ENCODE measurements at regions not wholly inside any gene's neighbourhood (a gene's known extent, or its start where the extent isn't known, plus 50 kb on each side); places are given as distances from the start of the nearest gene placed in this dataset.
"Not testable (repeated sequence)": the region's sequence is repeated elsewhere in the genome, so short reads cannot be mapped to it uniquely, and the experiment has no call there.

DNA sequence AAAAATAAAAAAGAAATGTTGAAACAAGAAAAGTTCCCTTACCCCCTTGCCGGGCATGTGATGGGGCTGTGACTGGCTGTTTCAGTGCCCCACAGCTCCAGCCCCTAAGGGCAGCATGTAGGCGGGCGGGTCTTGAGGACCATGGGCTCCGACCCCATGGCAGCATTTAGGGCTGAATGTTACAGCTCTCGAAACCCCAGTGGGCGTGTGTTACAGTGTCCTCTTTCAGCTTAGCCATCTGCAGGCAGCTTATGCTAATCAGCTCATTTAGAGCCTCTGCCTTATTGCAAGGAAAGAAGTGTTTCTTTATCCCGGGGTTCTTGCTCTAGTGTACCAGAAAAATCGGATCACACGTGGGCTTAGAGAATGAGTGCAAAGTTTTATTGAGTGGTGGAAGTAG is 497.4 kb upstream of the CYLC2 start:
- DNase-seq, result no peak

- DNase-seq, result not testable (repeated sequence)
Measured at GRCh38 chr9:102486976-102487375, 508.2 kb upstream of the CYLC2 start.

DNA sequence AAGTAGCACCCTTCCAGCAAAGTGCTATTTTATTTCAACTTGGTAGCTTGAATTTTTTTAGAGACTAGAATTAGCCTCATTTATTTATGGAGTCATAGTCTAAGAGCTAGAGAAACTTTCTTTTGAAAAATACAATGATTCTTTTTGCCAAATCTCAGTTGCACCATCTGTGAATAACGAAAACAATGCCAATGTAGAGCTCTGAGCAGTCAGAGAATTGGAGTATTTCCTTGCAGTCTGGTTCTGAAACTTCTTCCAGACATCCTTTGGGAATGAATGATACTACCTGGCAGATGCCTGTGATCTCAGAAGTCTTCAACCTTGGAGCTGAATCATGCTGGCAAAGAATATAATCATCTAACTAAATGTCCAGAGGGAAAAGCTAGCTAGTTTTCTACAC is 511.5 kb upstream of the CYLC2 start:
- DNase-seq, result no peak

- DNase-seq, result no peak
Measured at GRCh38 chr9:102482776-102483175, 512.4 kb upstream of the CYLC2 start.

DNA sequence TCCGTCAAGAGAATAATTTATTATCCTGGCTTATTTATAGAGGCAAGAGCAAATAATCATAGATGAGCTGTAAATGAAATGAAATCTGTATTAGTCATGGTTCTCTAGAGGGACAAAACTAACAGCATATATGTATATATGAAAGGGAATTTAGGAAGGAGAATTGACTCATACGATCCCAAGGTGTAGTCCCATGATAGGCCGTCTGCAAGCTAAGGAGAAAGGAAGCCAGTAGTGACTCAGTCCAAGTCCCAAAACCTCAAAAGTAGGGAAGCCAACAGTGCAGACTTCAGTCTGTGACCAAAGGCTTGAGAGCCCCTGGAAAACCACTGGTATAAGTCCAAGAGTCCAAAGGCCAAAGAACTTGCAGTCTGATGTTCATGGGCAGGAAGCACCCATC is 515.9 kb upstream of the CYLC2 start:
- DNase-seq, result no peak

DNA sequence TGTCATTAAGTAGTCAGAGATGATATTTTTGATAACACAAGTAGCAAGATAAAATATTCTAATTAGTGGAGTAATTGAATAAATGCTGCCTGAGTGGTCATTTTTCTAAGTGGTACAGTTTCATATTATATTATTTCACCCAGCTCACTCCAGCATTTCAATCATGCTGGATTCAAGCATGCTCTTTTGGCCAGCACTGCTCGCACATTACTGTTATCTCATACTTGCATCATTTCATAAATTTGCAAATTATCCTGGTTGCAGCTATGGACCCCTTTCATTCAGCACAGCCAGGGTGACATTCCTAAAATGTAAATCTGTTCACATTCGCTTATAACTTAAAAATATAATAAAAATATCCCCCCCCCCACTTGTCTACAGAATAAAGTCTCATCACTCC is 520.8 kb upstream of the CYLC2 start:
- DNase-seq, result no peak

DNA sequence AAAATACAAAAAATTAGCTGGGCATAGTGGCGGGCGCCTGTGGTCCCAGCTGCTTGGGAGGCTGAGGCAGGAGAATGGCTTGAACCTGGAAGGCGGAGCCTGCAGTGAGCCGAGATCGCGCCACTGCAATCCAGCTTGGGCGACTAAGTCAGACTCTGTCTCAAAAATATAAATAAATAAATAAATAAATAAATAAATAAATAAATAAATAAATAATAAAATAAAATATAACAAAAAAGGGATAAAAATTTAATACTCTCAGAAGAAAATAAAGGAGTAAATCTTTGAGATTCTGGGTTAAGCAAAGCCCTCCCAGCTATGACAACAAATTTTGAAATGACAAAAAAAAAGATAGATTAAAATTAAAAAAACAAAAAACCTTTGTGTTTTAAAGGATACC is 525.7 kb upstream of the CYLC2 start:
- not testable (repeated sequence) for DNase-seq

DNA sequence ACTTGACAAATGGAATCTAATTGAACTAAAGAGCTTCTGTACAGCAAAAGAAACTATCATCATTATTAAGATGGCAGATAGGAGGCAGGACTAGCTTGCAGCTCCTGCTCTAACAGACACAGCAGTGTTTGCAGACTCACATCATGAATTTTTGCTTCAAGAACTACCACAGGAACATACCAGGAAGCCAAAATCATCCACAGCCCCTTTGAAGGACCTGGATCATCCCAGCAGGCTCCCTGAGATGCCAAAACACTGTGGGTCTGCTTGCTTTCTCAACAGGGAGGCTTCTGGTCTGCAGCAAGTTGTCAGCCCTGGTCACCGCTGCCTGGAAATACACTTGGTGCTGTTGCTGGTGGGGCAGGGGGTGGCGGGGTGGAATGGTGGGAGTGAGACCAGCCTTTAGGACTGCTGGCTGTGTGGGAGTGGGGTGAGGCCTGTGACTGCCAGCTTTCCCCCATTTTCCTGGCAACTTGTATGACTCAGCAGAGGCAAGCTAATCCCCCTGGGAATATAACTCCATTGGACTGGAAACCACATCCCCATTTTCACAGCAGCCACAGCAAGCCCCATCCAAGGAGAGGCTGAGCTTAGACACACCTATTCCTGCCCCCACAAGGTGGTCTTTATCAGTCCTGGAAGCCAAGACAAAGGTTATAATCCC is 533.8 kb upstream of the CYLC2 start:
- DNase-seq, result no peak

GRCh38 chr9:102459828-102460227 is 535.3 kb upstream of the CYLC2 start:
- no peak for DNase-seq

DNA sequence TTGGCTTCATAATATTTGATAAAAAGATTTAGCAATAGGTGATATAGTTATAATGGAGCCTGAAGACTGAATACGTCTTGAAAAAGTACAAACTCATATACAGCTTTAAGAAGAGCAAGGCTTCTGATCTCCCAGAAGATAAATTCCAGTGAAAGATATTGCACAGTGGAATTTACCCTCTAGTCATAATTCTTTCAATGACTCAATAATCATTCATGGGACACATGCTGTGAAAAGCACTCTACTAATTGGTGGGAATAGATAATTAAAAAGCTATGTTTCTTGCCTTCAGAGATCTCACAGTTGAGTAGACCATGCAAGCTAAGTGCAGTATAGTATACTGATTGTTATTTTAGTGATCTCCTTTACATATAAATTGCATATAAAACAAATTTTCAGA is 538.6 kb upstream of the CYLC2 start:
- no peak for DNase-seq

DNA sequence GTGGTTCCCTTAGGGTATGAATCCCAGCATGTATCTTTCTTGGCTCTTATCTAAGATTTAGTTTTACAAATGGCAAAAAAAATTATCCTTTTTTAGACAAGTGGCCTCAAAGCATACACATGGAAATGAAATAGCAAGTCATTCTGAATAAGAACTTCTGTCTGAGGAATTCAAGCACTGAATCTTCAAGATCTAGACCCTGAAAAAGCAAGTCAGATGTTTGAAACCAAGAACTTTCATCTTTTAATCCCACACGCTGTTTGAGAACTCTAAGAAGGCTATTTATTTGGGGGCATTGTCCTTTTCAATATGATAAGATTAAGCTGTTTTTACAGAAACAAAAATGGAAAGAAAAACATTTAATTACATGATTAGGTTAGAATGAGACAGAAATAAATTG is 549.2 kb upstream of the CYLC2 start:
- DNase-seq, result no peak

DNA sequence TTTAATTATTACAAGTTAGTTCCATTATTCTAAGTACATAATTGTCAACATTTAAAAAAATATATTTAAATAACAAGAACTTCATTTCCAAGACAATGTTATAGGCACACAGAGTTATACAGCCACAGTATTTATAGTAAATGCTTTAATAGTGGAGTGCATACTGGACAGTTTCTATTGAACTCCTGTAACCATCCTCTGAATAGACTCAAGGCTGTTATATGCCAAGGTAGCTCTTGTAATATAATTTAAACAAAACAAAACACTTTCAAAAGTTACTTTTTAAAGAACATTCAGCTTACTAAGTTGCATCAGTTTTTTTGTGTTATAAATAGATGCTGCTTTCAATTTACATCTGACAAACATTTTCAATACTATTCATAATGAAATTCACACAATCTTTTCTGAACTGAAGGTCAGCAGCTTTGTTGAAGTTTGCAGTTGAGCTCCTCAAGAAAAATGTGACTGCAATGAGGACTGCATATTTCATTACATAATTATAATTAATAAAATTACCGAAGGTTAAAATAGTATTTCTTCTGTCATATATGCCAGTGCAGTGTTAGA is 549.9 kb upstream of the CYLC2 start:
- DNase-seq, result no peak

GRCh38 chr9:102439583-102439982 is 555.5 kb upstream of the CYLC2 start:
- DNase-seq, result no peak

GRCh38 chr9:102436599-102436998 is 558.5 kb upstream of the CYLC2 start:
- not testable (repeated sequence) for DNase-seq

- no peak for DNase-seq
Measured at GRCh38 chr9:102435427-102435826, 559.7 kb upstream of the CYLC2 start.

GRCh38 chr9:102434545-102434944 is 560.6 kb upstream of the CYLC2 start:
- no peak for DNase-seq

DNA sequence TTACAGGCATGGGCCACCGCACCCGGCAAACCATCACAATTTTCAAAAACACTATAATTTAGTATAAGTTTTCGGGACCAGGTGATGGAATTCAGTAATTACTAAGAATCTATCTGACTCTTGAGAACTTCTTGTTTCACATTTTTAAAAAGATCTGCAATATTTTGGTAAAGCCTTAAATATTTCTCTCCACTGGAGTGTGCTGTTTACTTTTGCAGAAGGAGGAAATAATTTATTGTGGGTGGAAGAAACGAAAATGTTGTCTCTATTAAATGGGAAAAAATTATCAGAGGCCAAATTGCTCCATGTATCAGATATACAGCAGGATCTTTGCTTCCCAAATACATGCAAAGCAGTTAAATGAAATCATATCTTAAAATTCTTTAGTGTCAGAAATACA is 566.8 kb upstream of the CYLC2 start:
- DNase-seq, result no peak

DNA sequence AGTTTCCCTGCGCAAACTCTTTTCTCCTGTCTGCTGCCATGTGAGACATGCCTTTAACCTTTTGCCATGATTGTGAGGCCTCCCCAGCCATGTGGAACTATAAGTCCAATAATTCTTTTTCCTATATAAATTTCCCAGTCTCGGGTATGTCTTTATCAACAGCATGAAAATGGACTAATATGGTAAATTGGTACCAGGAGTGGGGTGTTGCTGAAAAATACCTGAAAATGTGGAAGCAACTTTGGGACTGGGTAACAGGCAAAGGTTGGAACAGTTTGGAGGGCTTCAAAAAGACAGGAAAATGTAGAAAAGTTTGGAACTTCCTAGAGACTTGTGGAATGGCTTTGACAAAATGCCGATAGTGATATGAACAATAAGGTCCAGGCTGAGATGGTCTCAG is 578.9 kb upstream of the CYLC2 start:
- not testable (repeated sequence) for DNase-seq

- no peak for DNase-seq
Measured at GRCh38 chr9:102405218-102405867, 589.8 kb upstream of the CYLC2 start.

DNA sequence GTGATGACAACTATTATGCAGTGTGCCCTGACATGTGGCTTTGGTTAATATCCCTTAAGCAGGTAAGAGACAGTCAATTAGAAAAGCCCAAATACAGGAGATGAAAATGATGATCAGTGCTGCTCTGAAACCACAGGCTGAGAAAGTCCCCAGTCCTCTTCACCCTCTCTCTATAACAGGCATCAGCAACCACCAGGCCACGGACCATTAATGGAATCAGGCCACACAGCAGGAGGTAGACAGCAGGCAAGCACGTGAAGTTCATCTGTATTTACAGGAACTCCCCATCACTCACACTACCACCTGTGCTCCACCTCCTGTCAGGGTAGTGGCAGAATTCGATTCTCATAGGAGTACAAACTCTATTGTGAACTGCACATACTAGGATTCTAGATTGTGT is 591.6 kb upstream of the CYLC2 start:
- DNase-seq, result no peak

GRCh38 chr9:102398205-102398604 is 596.9 kb upstream of the CYLC2 start:
- DNase-seq, result no peak

GRCh38 chr9:102385620-102386019 is 609.5 kb upstream of the CYLC2 start:
- not testable (repeated sequence) for DNase-seq

DNA sequence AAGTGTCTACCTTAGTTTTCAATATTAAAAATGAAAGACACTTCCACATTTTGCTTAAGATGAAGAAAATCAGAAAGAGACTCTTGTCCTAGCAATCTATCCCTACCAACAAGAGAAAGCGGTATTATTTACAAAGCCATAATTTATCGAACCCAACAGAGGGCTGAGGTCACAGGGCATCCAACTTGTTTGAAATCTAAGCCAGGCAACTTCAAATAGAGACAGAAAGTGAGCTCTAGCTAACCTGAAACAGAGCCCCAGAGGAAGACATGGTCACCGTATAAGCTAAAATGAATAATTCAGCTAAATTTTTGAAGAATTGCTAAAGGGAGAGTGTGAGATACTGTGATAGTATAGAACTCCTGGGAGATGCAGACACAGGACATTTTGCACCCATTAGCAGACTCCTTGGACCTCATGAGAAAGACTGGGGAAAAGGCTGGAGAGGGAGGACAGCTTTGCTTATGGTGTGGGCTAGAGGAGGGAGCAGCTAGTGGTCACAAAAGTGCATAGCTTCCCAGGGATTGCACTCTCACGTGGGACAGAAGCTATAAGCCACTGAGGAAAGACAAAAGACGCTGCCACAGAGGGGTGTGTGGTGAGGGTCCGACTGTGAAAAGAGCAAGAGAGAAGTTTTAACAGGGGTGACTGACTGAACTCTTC is 624.2 kb upstream of the GRIN3A start:
- no peak for DNase-seq

DNA sequence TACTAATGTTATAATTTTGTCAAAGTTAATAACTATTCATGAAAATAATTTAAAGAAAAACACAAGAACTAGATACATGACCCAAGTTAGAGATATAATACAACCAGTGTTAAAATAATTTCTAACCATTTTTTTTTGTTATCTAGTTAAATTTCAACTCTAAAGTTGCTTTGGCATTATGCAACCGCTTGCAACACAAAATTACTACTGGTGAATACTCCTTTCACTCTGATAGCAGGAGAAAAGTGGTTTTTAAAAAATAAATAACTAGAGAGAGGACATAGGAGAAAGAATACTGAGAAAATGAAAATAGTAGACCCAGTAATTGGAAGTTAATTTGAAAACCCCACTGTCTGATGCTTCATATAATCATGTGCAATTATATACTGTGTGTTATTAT is 622.4 kb upstream of the GRIN3A start:
- no peak for DNase-seq
